SKM-1 (cell line): ENCODE measurements at regions not wholly inside any gene's neighbourhood (a gene's known extent, or its start where the extent isn't known, plus 50 kb on each side); places are given as distances from the start of the nearest gene placed in this dataset.
"Not testable (repeated sequence)": the region's sequence is repeated elsewhere in the genome, so short reads cannot be mapped to it uniquely, and the experiment has no call there.

Source experiments
- DNase-seq: peaks from one replicate; lab custom pipeline; 2025; ENCODE audit not compliant: unreplicated experiment; lab: John Stamatoyannopoulos, UW

GRCh38 chr6:9361749-9362148 lies 926.4 kb upstream of the SLC35B3 start:
- no peak for DNase-seq

DNA sequence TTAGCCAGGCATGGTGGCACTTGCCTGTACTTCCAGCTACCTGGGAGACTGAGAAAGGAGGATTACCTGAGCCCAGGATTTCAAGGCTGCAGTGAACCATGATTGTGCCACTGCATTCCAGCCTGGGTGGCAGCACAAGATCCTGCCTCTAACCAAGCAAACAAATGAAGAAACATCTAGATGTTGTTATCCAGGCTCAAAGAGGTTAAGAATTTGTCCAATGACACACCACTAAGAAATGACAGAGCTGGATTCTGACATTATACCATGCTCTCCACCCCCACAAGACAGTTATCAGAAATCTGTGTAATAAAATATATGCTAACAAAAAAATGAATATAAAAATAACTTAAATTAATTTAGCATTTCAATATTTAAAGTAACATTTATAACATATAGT lies 925.5 kb upstream of the SLC35B3 start:
- no peak for DNase-seq

DNA sequence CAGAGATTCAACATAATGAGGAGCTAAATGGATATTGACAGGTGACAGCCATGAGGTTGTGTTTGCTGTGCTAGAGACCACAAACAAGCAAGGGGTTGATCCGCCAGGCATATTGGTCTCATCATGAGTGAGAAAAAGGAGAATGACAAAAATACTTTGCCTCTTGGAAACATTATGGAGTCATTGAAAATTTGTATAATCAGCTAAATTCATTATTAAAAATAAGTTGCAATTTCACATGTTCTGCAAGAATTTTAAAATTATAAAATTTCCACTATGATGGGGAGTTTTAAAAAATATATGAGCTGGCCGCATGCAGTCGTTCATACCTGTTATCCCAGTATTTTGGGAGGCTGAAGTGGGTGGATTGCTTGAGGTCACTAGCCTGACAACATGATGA lies 912.3 kb upstream of the SLC35B3 start:
- DNase-seq = no peak

DNA sequence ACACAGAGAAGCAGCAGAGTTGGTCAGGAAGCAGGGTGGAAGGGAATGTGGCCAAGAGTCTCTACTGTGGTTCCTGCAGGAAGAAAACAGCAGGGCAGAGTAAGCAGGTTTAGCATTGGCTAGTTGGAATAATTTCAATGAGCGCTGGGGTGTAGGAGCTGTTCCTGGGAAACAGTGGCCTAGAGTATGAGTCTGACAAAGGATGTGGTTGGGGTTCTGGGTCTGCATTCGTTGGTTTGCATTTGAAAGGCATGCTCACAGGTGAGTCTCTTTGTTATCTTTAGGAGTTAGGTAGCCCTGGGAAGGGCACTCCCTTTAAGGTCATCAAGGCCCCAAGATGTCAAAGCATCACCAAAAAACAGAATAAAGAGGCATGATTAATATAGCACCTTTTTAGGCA lies 911.6 kb upstream of the SLC35B3 start:
- no peak for DNase-seq

DNA sequence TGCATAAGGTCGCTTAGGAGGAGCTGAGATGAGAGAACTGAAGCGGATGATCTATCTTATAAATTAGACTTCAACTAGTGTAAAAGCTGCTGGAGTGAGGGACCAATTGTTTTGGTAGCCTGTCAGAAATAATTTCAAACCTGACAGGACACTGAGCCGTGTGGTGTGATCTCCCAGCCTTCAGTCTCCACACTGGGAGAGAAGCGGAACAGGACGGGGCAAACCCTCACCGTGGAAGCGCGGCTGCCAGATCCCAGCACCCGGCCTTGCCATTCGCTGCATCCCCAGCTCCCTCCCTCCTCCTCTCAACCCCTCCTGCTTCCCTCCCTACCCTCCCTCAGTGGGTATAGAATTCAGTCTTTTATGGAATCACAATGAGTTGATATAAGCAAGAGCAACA lies 900.1 kb upstream of the SLC35B3 start:
- no peak for DNase-seq

GRCh38 chr6:9334979-9335378 lies 899.6 kb upstream of the SLC35B3 start:
- no peak for DNase-seq

GRCh38 chr6:9332241-9332780 lies 897.0 kb upstream of the SLC35B3 start:
- DNase-seq = no peak

- DNase-seq = no peak
These were observed 881.5 kb upstream of the SLC35B3 start for GRCh38 chr6:9316831-9317230.

GRCh38 chr6:9315966-9316650 lies 880.8 kb upstream of the SLC35B3 start:
- no peak for DNase-seq

- DNase-seq = no peak
These were observed 872.9 kb upstream of the SLC35B3 start for GRCh38 chr6:9308284-9308683.

- DNase-seq = no peak
These were observed 872.4 kb upstream of the SLC35B3 start for GRCh38 chr6:9307786-9308185.

DNA sequence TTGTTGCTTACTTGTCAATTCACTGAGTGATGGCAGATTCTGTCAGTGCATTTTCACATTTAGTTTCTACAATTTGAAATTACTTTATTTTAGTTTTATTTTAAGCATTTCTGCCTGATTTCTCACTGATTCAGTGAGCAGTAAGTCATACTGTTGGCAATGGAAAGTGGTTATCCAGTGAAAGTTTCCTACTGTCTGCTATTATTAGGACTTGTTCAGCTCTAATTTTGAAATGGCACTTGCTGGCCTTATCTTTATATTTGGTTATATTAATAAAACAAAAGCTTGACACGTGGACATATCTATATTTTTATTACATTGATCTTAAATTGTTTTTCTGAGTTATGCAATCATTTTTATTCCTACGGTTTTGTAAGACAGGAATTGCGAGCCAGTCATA lies 871.8 kb upstream of the SLC35B3 start:
- no peak for DNase-seq

- DNase-seq = no peak
These were observed 860.3 kb upstream of the SLC35B3 start for GRCh38 chr6:9295644-9296043.

GRCh38 chr6:9292975-9293374 lies 857.6 kb upstream of the SLC35B3 start:
- DNase-seq = no peak

GRCh38 chr6:9290342-9290741 lies 855.0 kb upstream of the SLC35B3 start:
- not testable (repeated sequence) for DNase-seq

DNA sequence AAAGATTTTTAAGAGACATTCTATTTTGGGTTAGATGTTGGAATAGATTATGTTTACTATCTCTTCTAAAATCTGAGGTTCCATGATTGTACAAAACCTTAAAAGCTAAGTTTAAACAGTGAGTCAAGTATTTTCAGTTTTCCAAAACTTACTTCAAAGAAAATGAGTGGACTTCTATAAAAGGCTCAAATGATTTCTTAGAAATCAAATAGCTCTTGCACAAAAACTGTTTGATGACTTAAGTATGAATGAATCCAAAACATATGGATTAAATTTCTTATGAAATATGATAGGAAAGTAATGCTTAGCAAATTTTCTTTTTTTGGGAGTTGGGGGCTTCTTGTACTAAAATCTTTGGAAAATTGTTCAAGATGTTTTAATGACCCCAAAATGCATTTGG lies 837.3 kb upstream of the SLC35B3 start:
- no peak for DNase-seq

- no peak for DNase-seq
These were observed 831.4 kb upstream of the SLC35B3 start for GRCh38 chr6:9266741-9267140.

- DNase-seq = no peak
These were observed 821.9 kb upstream of the SLC35B3 start for GRCh38 chr6:9257215-9257614.

- DNase-seq = no peak
These were observed 818.9 kb upstream of the SLC35B3 start for GRCh38 chr6:9254251-9254650.

- DNase-seq = no peak
These were observed 817.5 kb upstream of the SLC35B3 start for GRCh38 chr6:9252799-9253198.

GRCh38 chr6:9250852-9251251 lies 815.5 kb upstream of the SLC35B3 start:
- no peak for DNase-seq

DNA sequence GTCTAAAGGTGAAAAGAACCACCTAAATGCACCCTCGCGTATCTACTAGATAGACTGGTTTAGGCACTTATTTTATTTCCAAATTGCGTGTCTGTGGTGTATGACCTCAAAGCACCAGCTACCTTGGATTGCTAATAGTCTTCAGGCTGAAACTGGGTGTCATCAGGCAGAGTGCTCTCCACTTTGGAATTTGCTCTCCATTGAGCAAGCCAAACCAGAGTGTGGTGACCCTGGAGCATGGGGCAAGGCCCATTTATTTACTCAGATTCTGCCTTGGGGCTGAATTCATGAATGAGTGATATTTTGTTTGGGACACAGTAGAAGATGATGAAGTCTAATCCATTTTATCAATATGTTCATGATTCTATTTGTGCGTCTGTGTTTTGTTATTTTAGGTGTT lies 812.8 kb upstream of the SLC35B3 start:
- no peak for DNase-seq

DNA sequence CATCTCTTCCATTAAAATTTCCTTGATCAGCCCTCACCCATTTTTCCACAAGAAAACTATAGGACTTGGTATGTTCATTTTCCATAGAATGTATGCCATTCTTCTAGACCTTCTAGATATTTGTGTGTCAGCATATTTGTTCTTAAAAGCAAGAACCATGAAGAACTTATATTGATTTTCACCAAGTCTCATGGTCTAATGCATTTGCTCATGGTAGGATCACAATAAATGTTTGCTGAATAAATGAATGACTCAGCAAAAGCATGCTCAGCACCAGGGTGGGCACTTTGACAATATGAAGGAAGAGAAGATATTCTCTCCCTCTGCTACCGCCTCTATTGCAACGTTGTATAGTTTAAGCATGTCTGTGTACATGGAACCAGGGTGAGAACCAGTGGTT lies 805.5 kb upstream of the SLC35B3 start:
- no peak for DNase-seq
